ENCODE measurements at regions not wholly inside any gene's neighbourhood (a gene's known extent, or its start where the extent isn't known, plus 50 kb on each side); places are given as distances from the start of the nearest gene placed in this dataset.

DNA sequence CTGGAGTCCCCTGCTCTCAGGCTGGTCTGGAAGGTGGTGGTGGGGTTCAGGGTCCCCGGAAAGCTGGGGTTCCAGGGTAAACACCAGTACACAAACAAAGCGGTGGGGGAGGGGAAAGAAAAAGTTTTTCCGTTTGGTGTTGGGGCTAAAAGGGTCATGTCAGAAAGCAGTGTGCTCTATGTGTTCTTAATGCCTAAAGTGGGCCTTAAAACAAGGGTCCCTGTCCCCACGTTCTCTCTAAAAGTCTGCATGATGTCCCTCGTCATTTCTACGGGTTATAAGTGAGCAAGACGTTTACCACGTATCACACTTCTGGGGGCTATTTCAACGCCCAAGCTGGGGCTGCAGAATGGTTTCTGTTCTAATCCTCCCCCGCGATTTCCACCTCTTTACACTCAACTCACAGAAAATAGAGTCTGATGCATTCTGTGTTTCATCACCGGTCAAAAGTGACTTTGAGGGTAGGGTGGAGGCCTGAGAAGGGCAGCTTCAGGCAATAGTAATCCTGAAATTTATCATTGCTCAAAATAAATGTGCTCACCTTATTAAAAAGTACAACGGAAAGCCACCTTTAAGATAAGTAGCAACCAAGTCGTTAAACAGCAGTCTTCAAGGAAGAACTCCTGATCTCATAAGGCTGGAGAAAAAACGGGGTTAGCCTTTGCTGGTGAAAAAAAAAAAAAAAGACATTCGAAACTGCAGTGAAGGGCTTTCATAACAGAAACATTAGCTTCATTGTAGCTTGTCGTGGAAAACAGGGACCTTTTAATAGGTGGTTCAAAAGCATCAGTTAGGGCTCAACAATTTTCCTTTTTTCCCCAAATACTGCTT, 63.9 kb upstream of the PTGR2 start:
- TF ChIP-seq TAF1 (IDR thresholded peaks at IDR 0.05; ENCODE audit: low read depth) (no peak), YY1 (IDR thresholded peaks at IDR 0.05; ENCODE audit: low read depth) (no peak), ZBTB7A (IDR thresholded peaks at IDR 0.05; ENCODE audit: low read depth) (no peak), TCF12 (IDR thresholded peaks at IDR 0.05; ENCODE audit: low read depth) (no peak), RAD21 (IDR thresholded peaks at IDR 0.05; ENCODE audit: low read depth) (no peak), EP300 (IDR thresholded peaks at IDR 0.05; ENCODE audit: borderline replicate concordance) (no peak), FOXM1 (IDR thresholded peaks at IDR 0.05; ENCODE audit: borderline replicate concordance, low read depth) (no peak), TEAD4 (IDR thresholded peaks at IDR 0.05) (no peak), NFIC (IDR thresholded peaks at IDR 0.05) (no peak), EGR1 (IDR thresholded peaks at IDR 0.05) (no peak)
- TF ChIP-seq, protein P1, sequence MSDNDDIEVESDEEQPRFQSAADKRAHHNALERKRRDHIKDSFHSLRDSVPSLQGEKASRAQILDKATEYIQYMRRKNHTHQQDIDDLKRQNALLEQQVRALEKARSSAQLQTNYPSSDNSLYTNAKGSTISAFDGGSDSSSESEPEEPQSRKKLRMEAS (IDR thresholded peaks at IDR 0.05), result no peak; the same call in 1 of the 2 replicates
- TF ChIP-seq, protein P2, sequence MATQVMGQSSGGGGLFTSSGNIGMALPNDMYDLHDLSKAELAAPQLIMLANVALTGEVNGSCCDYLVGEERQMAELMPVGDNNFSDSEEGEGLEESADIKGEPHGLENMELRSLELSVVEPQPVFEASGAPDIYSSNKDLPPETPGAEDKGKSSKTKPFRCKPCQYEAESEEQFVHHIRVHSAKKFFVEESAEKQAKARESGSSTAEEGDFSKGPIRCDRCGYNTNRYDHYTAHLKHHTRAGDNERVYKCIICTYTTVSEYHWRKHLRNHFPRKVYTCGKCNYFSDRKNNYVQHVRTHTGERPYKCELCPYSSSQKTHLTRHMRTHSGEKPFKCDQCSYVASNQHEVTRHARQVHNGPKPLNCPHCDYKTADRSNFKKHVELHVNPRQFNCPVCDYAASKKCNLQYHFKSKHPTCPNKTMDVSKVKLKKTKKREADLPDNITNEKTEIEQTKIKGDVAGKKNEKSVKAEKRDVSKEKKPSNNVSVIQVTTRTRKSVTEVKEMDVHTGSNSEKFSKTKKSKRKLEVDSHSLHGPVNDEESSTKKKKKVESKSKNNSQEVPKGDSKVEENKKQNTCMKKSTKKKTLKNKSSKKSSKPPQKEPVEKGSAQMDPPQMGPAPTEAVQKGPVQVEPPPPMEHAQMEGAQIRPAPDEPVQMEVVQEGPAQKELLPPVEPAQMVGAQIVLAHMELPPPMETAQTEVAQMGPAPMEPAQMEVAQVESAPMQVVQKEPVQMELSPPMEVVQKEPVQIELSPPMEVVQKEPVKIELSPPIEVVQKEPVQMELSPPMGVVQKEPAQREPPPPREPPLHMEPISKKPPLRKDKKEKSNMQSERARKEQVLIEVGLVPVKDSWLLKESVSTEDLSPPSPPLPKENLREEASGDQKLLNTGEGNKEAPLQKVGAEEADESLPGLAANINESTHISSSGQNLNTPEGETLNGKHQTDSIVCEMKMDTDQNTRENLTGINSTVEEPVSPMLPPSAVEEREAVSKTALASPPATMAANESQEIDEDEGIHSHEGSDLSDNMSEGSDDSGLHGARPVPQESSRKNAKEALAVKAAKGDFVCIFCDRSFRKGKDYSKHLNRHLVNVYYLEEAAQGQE (IDR thresholded peaks at IDR 0.05; ENCODE audit: low read depth), result no peak
